Sigmoid colon (tissue), 4 donors: ENCODE measurements at regions not wholly inside any gene's neighbourhood (a gene's known extent, or its start where the extent isn't known, plus 50 kb on each side); places are given as distances from the start of the nearest gene placed in this dataset.

Experiments
- CTCF ChIP-seq, 4 experiments: fragments of 450-650 bp in 3 of 4; fragments of 200-600 bp in 1 of 4; IDR thresholded peaks; one replicate each; pipeline ENCODE4 v1.5.1; 2016 to 2019; ENCODE audit warnings: antibody characterized with exemption in 4 of 4, mild to moderate bottlenecking in 3 of 4, moderate library complexity in 2 of 4
- EP300 ChIP-seq, 4 donors: sonication (generic); formaldehyde crosslinking; IDR thresholded peaks; one replicate each; pipeline ENCODE4 v1.6.1; 2017; ENCODE audit warnings: antibody characterized with exemption in 4 of 4
- POLR2A ChIP-seq, 2 donors: fragments of 450-650 bp; IDR thresholded peaks; one replicate each; pipeline ENCODE4 v1.6.1; 2016; ENCODE audit warnings: antibody characterized with exemption in 2 of 2, mild to moderate bottlenecking in 2 of 2, moderate library complexity in 2 of 2
- POLR2AphosphoS5 ChIP-seq, 4 donors: sonication (generic); formaldehyde crosslinking; IDR thresholded peaks; one replicate each; pipeline ENCODE4 v1.6.1; 2017; ENCODE audit warnings: antibody characterized with exemption in 4 of 4

GRCh38 chr4:179017581-179017980, 1575.3 kb upstream of the AGA start:
- TF ChIP-seq CTCF (IDR thresholded peaks at IDR 0.05) (no peak), EP300 (IDR thresholded peaks at IDR 0.05) (no peak), POLR2A (IDR thresholded peaks at IDR 0.05) (no peak), POLR2AphosphoS5 (IDR thresholded peaks at IDR 0.05) (no peak)
